ENCODE measurements at regions not wholly inside any gene's neighbourhood (a gene's known extent, or its start where the extent isn't known, plus 50 kb on each side); places are given as distances from the start of the nearest gene placed in this dataset.

GRCh38 chr10:10552948-10553347, 464.7 kb upstream of the CELF2 start:
- DNase-seq (ENCODE audit: low read depth in 2 of 2), result no peak

GRCh38 chr10:10564081-10564794, 453.4 kb upstream of the CELF2 start:
- no peak for DNase-seq (ENCODE audit: low read depth in 2 of 2)

GRCh38 chr10:10576937-10577336, 440.7 kb upstream of the CELF2 start:
- no peak for DNase-seq (ENCODE audit: low read depth in 2 of 2)

- no peak for DNase-seq (ENCODE audit: low read depth in 2 of 2)
Observed at GRCh38 chr10:10579709-10580108, 438.0 kb upstream of the CELF2 start.

GRCh38 chr10:10584161-10584560, 433.5 kb upstream of the CELF2 start:
- DNase-seq (ENCODE audit: low read depth in 2 of 2), result no peak

GRCh38 chr10:10587744-10588393, 429.8 kb upstream of the CELF2 start:
- no peak for DNase-seq (ENCODE audit: low read depth in 2 of 2)

GRCh38 chr10:10589540-10590303, 427.9 kb upstream of the CELF2 start:
- DNase-seq (ENCODE audit: low read depth in 2 of 2), result peak; percentile 3 to 24

GRCh38 chr10:10591715-10592341, 425.8 kb upstream of the CELF2 start:
- no peak for DNase-seq (ENCODE audit: low read depth in 2 of 2)

GRCh38 chr10:10596256-10596655, 421.4 kb upstream of the CELF2 start:
- no peak for DNase-seq (ENCODE audit: low read depth in 2 of 2)

- DNase-seq (ENCODE audit: low read depth in 2 of 2), result no peak
Observed at GRCh38 chr10:10598297-10598696, 419.4 kb upstream of the CELF2 start.

GRCh38 chr10:10600004-10600403, 417.7 kb upstream of the CELF2 start:
- DNase-seq (ENCODE audit: low read depth in 2 of 2), result no peak

- DNase-seq (ENCODE audit: low read depth in 2 of 2), result no peak
Observed at GRCh38 chr10:10605551-10606081, 412.1 kb upstream of the CELF2 start.

GRCh38 chr10:10609379-10609955, 408.2 kb upstream of the CELF2 start:
- DNase-seq (ENCODE audit: low read depth in 2 of 2), result no peak

GRCh38 chr10:10610171-10610570, 407.5 kb upstream of the CELF2 start:
- DNase-seq (ENCODE audit: low read depth in 2 of 2), result no peak

- no peak for DNase-seq (ENCODE audit: low read depth in 2 of 2)
Observed at GRCh38 chr10:10612151-10612550, 405.5 kb upstream of the CELF2 start.

GRCh38 chr10:10613656-10614244, 403.9 kb upstream of the CELF2 start:
- no peak for DNase-seq (ENCODE audit: low read depth in 2 of 2)

- DNase-seq (ENCODE audit: low read depth in 2 of 2), result no peak
Observed at GRCh38 chr10:10617686-10618085, 400.0 kb upstream of the CELF2 start.

GRCh38 chr10:10618139-10618538, 399.5 kb upstream of the CELF2 start:
- DNase-seq (ENCODE audit: low read depth in 2 of 2), result no peak

- no peak for DNase-seq (ENCODE audit: low read depth in 2 of 2)
Observed at GRCh38 chr10:10623958-10624566, 393.6 kb upstream of the CELF2 start.

- DNase-seq (ENCODE audit: low read depth in 2 of 2), result no peak
Observed at GRCh38 chr10:10624567-10624962, 393.1 kb upstream of the CELF2 start.

GRCh38 chr10:10625491-10625890, 392.2 kb upstream of the CELF2 start:
- no peak for DNase-seq (ENCODE audit: low read depth in 2 of 2)

Measured in stimulated activated CD4-positive, alpha-beta T cell treated with anti-CD3 and anti-CD28 coated beads, Interleukin-12 subunit alpha, Interleukin-12 subunit beta, amount 100 ng/mL, for 24 hours (primary cell).